Astrocyte (in vitro differentiated cells and primary cell): ENCODE measurements at regions not wholly inside any gene's neighbourhood (a gene's known extent, or its start where the extent isn't known, plus 50 kb on each side); places are given as distances from the start of the nearest gene placed in this dataset.

Experiments
- DNase-seq: peaks from one replicate; pipeline ENCODE4 v3.0.0-alpha.2; 2010; ENCODE audit warnings: low read depth
- FAIRE-seq: peaks from 2 replicates; lab custom pipeline; 2011; peaks lifted over from hg19 to GRCh38; lab: Jason Lieb, UNC
- H2AFZ ChIP-seq: 2 replicates; pipeline ENCODE4 v1.6.0; 2012; ENCODE audit warnings: low read depth, low read length, inconsistent platforms
- H3K27ac ChIP-seq: 2 replicates; pipeline ENCODE4 v1.5.1; 2011; ENCODE audit warnings: low read depth, low read length, inconsistent platforms
- H3K27me3 ChIP-seq: 2 replicates; pipeline ENCODE4 v1.6.0; 2011; ENCODE audit warnings: low read length, inconsistent platforms; ENCODE audit not compliant: insufficient read depth
- H3K36me3 ChIP-seq: 2 replicates; pipeline ENCODE4 v1.5.1; 2011; ENCODE audit warnings: low read length, inconsistent platforms; ENCODE audit not compliant: insufficient read depth
- H3K4me1 ChIP-seq: 2 replicates; pipeline ENCODE4 v1.5.1; 2011; ENCODE audit warnings: low read length, inconsistent platforms; ENCODE audit not compliant: insufficient read depth
- H3K4me2 ChIP-seq: 2 replicates; pipeline ENCODE4 v1.6.0; 2012; ENCODE audit warnings: low read length, inconsistent platforms
- H3K4me3 ChIP-seq: 2 replicates; pipeline ENCODE4 v1.5.1; 2011; ENCODE audit warnings: low read depth, mild to moderate bottlenecking, low read length, inconsistent platforms; ENCODE audit not compliant: insufficient read depth
- H3K79me2 ChIP-seq: 2 replicates; pipeline ENCODE4 v1.6.0; 2012; ENCODE audit warnings: mild to moderate bottlenecking, low read length, inconsistent platforms; ENCODE audit not compliant: insufficient read depth
- H3K9ac ChIP-seq: 2 replicates; pipeline ENCODE4 v1.6.0; 2012; ENCODE audit warnings: mild to moderate bottlenecking, low read length, inconsistent platforms
- H3K9me3 ChIP-seq: 2 replicates; pipeline ENCODE4 v1.5.1; 2012; ENCODE audit warnings: low read depth, mild to moderate bottlenecking, low read length, inconsistent platforms; ENCODE audit not compliant: insufficient read depth
- H4K20me1 ChIP-seq: 2 replicates; pipeline ENCODE4 v1.6.0; 2012; ENCODE audit warnings: low read length, inconsistent platforms; ENCODE audit not compliant: insufficient read depth
- H3K27ac Mint-ChIP-seq: one replicate; pipeline ENCODE4 v1.8.0; 2021; ENCODE audit warnings: mild to moderate bottlenecking, mixed read lengths; ENCODE audit not compliant: unreplicated experiment
- H3K27me3 Mint-ChIP-seq: one replicate; pipeline ENCODE4 v1.8.0; 2021; ENCODE audit warnings: low read depth, mixed read lengths; ENCODE audit not compliant: unreplicated experiment
- H3K36me3 Mint-ChIP-seq: one replicate; pipeline ENCODE4 v1.8.0; 2021; ENCODE audit warnings: low read depth, mixed read lengths; ENCODE audit not compliant: unreplicated experiment
- H3K4me1 Mint-ChIP-seq: one replicate; pipeline ENCODE4 v1.8.0; 2021; ENCODE audit warnings: low read depth, mixed read lengths; ENCODE audit not compliant: unreplicated experiment
- H3K4me3 Mint-ChIP-seq: one replicate; pipeline ENCODE4 v1.8.0; 2021; ENCODE audit warnings: mild to moderate bottlenecking, moderate library complexity, mixed read lengths; ENCODE audit not compliant: unreplicated experiment
- H3K9me3 Mint-ChIP-seq: one replicate; pipeline ENCODE4 v1.8.0; 2021; ENCODE audit warnings: mild to moderate bottlenecking, mixed read lengths; ENCODE audit not compliant: unreplicated experiment
- EZH2 ChIP-seq: IDR thresholded peaks from 2 replicates; pipeline ENCODE4 v1.6.1; 2012; ENCODE audit warnings: mild to moderate bottlenecking, low read length, inconsistent platforms; ENCODE audit not compliant: insufficient read depth
- TF ChIP-seq, protein P1 (sequence below): IDR thresholded peaks from 2 replicates; pipeline ENCODE4 v1.5.1; 2011; ENCODE audit warnings: low read depth, mild to moderate bottlenecking, inconsistent platforms, low read length, moderate library complexity; ENCODE audit not compliant: insufficient read depth

DNA sequence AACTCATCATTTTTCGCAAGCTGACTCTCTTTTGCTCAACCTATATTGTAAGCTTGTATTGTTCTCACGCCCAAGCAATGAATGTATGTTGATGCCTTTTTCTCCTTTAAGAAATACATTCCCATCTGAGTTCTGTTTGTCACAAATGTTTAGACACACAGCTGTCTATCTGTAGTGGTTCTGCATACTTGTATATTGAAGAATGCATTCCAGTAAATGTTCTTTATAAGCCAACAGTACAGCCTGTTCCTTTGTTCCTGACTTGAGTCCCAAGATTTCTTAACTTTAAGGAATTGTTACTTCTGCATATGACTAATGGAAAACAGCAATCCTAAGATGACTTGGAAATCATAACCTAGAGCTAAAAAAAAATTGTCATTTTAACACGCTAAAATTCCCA lies 849.1 kb upstream of the POU3F3 start:
- FAIRE-seq: no peak

DNA sequence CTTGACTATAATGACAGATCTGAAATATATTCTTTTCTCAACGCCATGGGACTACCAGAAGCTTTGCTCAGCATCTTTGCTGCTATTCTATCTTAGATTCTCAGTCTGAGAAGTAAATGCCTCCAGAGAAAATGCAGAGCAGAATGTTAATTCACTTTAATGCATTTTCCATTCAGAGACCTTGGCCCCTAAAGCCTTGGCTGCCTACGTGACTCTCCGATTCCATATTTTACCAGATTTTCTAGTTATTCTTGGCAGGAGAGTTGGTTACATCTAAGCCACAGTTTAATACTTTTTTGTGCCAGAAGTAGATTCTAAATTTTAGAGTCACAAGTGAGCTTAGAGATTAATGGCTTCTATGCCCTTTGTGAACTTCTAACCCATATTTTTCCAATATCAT lies 837.1 kb upstream of the POU3F3 start:
- no peaks in the 10 kb centered on the region for H3K9me3 ChIP-seq
- H3K4me3 ChIP-seq: no peak overlapping the region
- H3K9ac ChIP-seq: no peak overlapping the region
- TF ChIP-seq, protein P1, sequence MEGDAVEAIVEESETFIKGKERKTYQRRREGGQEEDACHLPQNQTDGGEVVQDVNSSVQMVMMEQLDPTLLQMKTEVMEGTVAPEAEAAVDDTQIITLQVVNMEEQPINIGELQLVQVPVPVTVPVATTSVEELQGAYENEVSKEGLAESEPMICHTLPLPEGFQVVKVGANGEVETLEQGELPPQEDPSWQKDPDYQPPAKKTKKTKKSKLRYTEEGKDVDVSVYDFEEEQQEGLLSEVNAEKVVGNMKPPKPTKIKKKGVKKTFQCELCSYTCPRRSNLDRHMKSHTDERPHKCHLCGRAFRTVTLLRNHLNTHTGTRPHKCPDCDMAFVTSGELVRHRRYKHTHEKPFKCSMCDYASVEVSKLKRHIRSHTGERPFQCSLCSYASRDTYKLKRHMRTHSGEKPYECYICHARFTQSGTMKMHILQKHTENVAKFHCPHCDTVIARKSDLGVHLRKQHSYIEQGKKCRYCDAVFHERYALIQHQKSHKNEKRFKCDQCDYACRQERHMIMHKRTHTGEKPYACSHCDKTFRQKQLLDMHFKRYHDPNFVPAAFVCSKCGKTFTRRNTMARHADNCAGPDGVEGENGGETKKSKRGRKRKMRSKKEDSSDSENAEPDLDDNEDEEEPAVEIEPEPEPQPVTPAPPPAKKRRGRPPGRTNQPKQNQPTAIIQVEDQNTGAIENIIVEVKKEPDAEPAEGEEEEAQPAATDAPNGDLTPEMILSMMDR: no peak
- TF ChIP-seq EZH2: no peak
- no peaks in the 10 kb centered on the region for H4K20me1 ChIP-seq
- no peaks in the 10 kb centered on the region for H3K27me3 ChIP-seq
- no peak for DNase-seq
- H3K36me3 ChIP-seq: no peaks in the 10 kb centered on the region
- no peak overlapping the region for H3K27ac ChIP-seq
- Mint-ChIP-seq H3K4me3 (no peak overlapping the region), H3K36me3 (no peaks in the 10 kb centered on the region), H3K4me1 (no peaks in the 10 kb centered on the region), H3K27me3 (no peaks in the 10 kb centered on the region), H3K27ac (no peak overlapping the region), H3K9me3 (peaks cover 2% of the 10 kb centered on the region)
- no peak overlapping the region for H3K4me2 ChIP-seq
- no peaks in the 10 kb centered on the region for H3K4me1 ChIP-seq
- H3K79me2 ChIP-seq: no peaks in the 10 kb centered on the region
- H2AFZ ChIP-seq: no peak overlapping the region
- FAIRE-seq: no peak

More for the DNA sequence above, 849.1 kb upstream of the POU3F3 start:
- Histone ChIP-seq H4K20me1 (no peaks in the 10 kb centered on the region), H3K9ac (no peak overlapping the region), H3K36me3 (no peaks in the 10 kb centered on the region), H3K4me1 (no peaks in the 10 kb centered on the region), H3K9me3 (no peaks in the 10 kb centered on the region), H3K27me3 (no peaks in the 10 kb centered on the region), H2AFZ (no peak overlapping the region), H3K4me3 (no peak overlapping the region), H3K27ac (no peak overlapping the region), H3K79me2 (no peaks in the 10 kb centered on the region), H3K4me2 (no peak overlapping the region)
- DNase-seq: no peak
- Mint-ChIP-seq H3K27ac (no peak overlapping the region), H3K4me3 (no peak overlapping the region), H3K27me3 (no peaks in the 10 kb centered on the region), H3K9me3 (no peaks in the 10 kb centered on the region), H3K36me3 (no peaks in the 10 kb centered on the region), H3K4me1 (peaks cover 7% of the 10 kb centered on the region)
- TF ChIP-seq, protein P1: no peak
- no peak for TF ChIP-seq EZH2

DNA sequence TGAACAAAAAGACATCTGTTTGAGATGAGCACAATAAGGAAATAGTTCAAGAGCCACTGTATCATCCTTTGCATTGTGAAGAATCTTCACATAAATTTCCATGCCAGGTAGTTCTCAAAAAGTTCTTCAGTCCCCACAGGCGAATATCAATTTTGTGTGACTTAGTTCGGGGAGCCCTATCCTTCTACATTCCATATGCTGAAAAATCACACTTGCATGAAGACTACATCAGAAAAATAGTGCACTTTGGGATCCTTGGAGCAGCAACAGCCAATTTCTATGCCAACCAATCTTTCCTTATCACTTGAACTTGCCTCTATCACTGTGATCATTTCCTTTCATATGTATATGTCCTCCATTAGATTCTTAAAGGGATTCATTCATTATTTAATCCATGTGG lies 830.6 kb upstream of the POU3F3 start:
- H3K36me3 ChIP-seq: no peaks in the 10 kb centered on the region
- H3K27ac Mint-ChIP-seq: no peak overlapping the region
- no peak overlapping the region for H3K9ac ChIP-seq
- no peaks in the 10 kb centered on the region for H3K79me2 ChIP-seq
- no peak overlapping the region for H3K4me3 ChIP-seq
- H3K27ac ChIP-seq: no peak overlapping the region
- no peak overlapping the region for H3K4me3 Mint-ChIP-seq
- no peak for DNase-seq
- no peak for FAIRE-seq
- H2AFZ ChIP-seq: no peak overlapping the region
- no peaks in the 10 kb centered on the region for H3K27me3 Mint-ChIP-seq
- no peaks in the 10 kb centered on the region for H3K9me3 ChIP-seq
- H3K36me3 Mint-ChIP-seq: no peaks in the 10 kb centered on the region
- H3K4me1 ChIP-seq: no peaks in the 10 kb centered on the region
- H3K9me3 Mint-ChIP-seq: no peaks in the 10 kb centered on the region
- H3K4me2 ChIP-seq: no peak overlapping the region
- H3K4me1 Mint-ChIP-seq: peaks cover 6% of the 10 kb centered on the region
- TF ChIP-seq EZH2: no peak
- TF ChIP-seq, protein P1: no peak
- H3K27me3 ChIP-seq: no peaks in the 10 kb centered on the region
- no peaks in the 10 kb centered on the region for H4K20me1 ChIP-seq
